GM19043 (cell line): ENCODE measurements at regions not wholly inside any gene's neighbourhood (a gene's known extent, or its start where the extent isn't known, plus 50 kb on each side); places are given as distances from the start of the nearest gene placed in this dataset.

Experiments used
- ATAC-seq: cut with Tn5 transposase; IDR thresholded peaks from one replicate; pipeline ENCODE4 v1.9.1; 2021; ENCODE audit warnings: low read depth; ENCODE audit not compliant: unreplicated experiment

- ATAC-seq: no peak
Observed at GRCh38 chr15:95558916-95559315, 771.6 kb upstream of the NR2F2 start.

GRCh38 chr15:95559875-95560394, 770.6 kb upstream of the NR2F2 start:
- ATAC-seq: no peak

GRCh38 chr15:95561463-95561862, 769.0 kb upstream of the NR2F2 start:
- ATAC-seq: no peak

GRCh38 chr15:95563634-95564033, 766.9 kb upstream of the NR2F2 start:
- no peak for ATAC-seq

- no peak for ATAC-seq
Observed at GRCh38 chr15:95565016-95565600, 765.4 kb upstream of the NR2F2 start.

GRCh38 chr15:95565690-95566089, 764.8 kb upstream of the NR2F2 start:
- ATAC-seq: no peak

- no peak for ATAC-seq
Observed at GRCh38 chr15:95567686-95568085, 762.8 kb upstream of the NR2F2 start.

- ATAC-seq: no peak
Observed at GRCh38 chr15:95574053-95574452, 756.4 kb upstream of the NR2F2 start.

GRCh38 chr15:95577927-95578326, 752.6 kb upstream of the NR2F2 start:
- no peak for ATAC-seq

GRCh38 chr15:95580121-95580520, 750.4 kb upstream of the NR2F2 start:
- ATAC-seq: no peak

- no peak for ATAC-seq
Observed at GRCh38 chr15:95581595-95581994, 748.9 kb upstream of the NR2F2 start.

GRCh38 chr15:95584088-95584487, 746.4 kb upstream of the NR2F2 start:
- no peak for ATAC-seq

GRCh38 chr15:95588056-95588455, 742.4 kb upstream of the NR2F2 start:
- no peak for ATAC-seq

GRCh38 chr15:95590533-95591044, 739.9 kb upstream of the NR2F2 start:
- ATAC-seq: no peak

- no peak for ATAC-seq
Observed at GRCh38 chr15:95591270-95591669, 739.2 kb upstream of the NR2F2 start.

GRCh38 chr15:95591886-95592285, 738.6 kb upstream of the NR2F2 start:
- no peak for ATAC-seq

GRCh38 chr15:95594496-95594895, 736.0 kb upstream of the NR2F2 start:
- ATAC-seq: no peak

GRCh38 chr15:95595759-95596158, 734.7 kb upstream of the NR2F2 start:
- no peak for ATAC-seq

GRCh38 chr15:95596496-95596895, 734.0 kb upstream of the NR2F2 start:
- no peak for ATAC-seq

- no peak for ATAC-seq
Observed at GRCh38 chr15:95598251-95598855, 732.1 kb upstream of the NR2F2 start.

GRCh38 chr15:95600367-95600766, 730.1 kb upstream of the NR2F2 start:
- ATAC-seq: no peak

- ATAC-seq: no peak
Observed at GRCh38 chr15:95600884-95601283, 729.6 kb upstream of the NR2F2 start.
